ENCODE measurements at regions not wholly inside any gene's neighbourhood (a gene's known extent, or its start where the extent isn't known, plus 50 kb on each side); places are given as distances from the start of the nearest gene placed in this dataset.

- no peak for TF ChIP-seq CTCF (IDR thresholded peaks at IDR 0.05)
- TF ChIP-seq POLR2A (IDR thresholded peaks at IDR 0.05) = no peak
Measured at GRCh38 chr9:119526698-119527097, 157.5 kb upstream of the BRINP1 start.

Data from uterus (tissue), 2 donors.